Glutamatergic neuron (in vitro differentiated cells): ENCODE measurements at regions not wholly inside any gene's neighbourhood (a gene's known extent, or its start where the extent isn't known, plus 50 kb on each side); places are given as distances from the start of the nearest gene placed in this dataset.

ENCODE experiments used
- DNase-seq: peaks from one replicate; pipeline ENCODE4 v3.0.0; 2022
- H3K27ac Mint-ChIP-seq: one replicate; pipeline ENCODE4 v1.8.0; 2020; ENCODE audit warnings: mild to moderate bottlenecking, mixed read lengths, inconsistent platforms; ENCODE audit not compliant: unreplicated experiment
- H3K27me3 Mint-ChIP-seq: one replicate; pipeline ENCODE4 v1.8.0; 2020; ENCODE audit warnings: mild to moderate bottlenecking, moderate library complexity, mixed read lengths, inconsistent platforms; ENCODE audit not compliant: unreplicated experiment
- H3K36me3 Mint-ChIP-seq: one replicate; pipeline ENCODE4 v1.8.0; 2020; ENCODE audit warnings: mild to moderate bottlenecking, mixed read lengths, inconsistent platforms; ENCODE audit not compliant: unreplicated experiment
- H3K4me1 Mint-ChIP-seq: one replicate; pipeline ENCODE4 v1.8.0; 2020; ENCODE audit warnings: mild to moderate bottlenecking, low read depth, mixed read lengths, inconsistent platforms; ENCODE audit not compliant: unreplicated experiment
- H3K4me3 Mint-ChIP-seq: one replicate; pipeline ENCODE4 v1.8.0; 2020; ENCODE audit warnings: mild to moderate bottlenecking, mixed read lengths, inconsistent platforms; ENCODE audit not compliant: unreplicated experiment
- H3K9me3 Mint-ChIP-seq: one replicate; pipeline ENCODE4 v1.8.0; 2020; ENCODE audit warnings: mild to moderate bottlenecking, moderate library complexity, mixed read lengths, inconsistent platforms; ENCODE audit not compliant: unreplicated experiment
- TF ChIP-seq, protein P1 (sequence below): fragments of 200-600 bp; sonication (generic); IDR thresholded peaks from one replicate; pipeline ENCODE4 v1.5.0; 2021; ENCODE audit not compliant: partially characterized antibody, unreplicated experiment

DNA sequence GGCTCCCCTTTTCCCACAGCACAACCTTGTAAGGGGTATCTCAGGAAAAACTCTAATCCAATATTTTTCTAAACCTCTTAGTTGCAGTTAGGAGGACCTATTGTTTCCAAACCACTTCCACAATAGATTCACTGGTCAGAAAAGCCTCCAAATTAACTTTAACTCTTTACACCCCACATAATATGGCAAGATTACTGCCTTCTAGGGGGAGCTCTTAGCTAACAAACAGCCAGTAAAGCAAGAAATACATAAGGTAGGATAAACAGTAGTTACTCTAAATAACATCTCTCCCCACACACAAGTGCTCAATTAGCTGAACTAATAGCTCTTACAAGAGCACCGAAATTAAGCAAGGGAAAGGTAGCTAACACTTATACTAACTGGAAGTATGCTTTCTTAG is 192.1 kb upstream of the KIF2B start:
- no peaks in the 10 kb centered on the region for H3K27me3 Mint-ChIP-seq
- H3K4me1 Mint-ChIP-seq = peaks cover 22% of the 10 kb centered on the region
- TF ChIP-seq, protein P1, sequence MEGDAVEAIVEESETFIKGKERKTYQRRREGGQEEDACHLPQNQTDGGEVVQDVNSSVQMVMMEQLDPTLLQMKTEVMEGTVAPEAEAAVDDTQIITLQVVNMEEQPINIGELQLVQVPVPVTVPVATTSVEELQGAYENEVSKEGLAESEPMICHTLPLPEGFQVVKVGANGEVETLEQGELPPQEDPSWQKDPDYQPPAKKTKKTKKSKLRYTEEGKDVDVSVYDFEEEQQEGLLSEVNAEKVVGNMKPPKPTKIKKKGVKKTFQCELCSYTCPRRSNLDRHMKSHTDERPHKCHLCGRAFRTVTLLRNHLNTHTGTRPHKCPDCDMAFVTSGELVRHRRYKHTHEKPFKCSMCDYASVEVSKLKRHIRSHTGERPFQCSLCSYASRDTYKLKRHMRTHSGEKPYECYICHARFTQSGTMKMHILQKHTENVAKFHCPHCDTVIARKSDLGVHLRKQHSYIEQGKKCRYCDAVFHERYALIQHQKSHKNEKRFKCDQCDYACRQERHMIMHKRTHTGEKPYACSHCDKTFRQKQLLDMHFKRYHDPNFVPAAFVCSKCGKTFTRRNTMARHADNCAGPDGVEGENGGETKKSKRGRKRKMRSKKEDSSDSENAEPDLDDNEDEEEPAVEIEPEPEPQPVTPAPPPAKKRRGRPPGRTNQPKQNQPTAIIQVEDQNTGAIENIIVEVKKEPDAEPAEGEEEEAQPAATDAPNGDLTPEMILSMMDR = no peak
- no peak for DNase-seq
- H3K27ac Mint-ChIP-seq = no peak overlapping the region
- H3K9me3 Mint-ChIP-seq = peaks cover 1% of the 10 kb centered on the region
- H3K4me3 Mint-ChIP-seq = no peak overlapping the region
- H3K36me3 Mint-ChIP-seq = no peaks in the 10 kb centered on the region

DNA sequence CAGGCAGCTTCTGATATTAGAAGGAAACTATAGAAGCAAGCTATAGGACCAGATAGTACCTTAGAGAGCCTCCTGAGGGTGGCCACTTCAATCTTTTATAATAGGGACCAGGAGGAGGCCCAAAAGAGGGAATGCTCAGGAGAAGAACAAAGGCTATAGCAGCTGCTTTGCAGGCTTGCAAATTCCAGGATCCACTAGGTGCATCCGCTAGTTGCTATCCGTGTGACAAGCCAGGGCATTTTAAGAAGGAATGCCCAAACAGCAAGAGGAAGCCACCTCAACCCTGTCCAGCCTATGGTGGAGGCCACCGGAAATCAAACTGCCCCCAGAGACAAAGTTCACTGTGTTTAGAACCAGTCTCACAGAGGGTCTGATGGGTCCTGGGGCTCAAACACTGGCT is 192.6 kb upstream of the KIF2B start:
- H3K27me3 Mint-ChIP-seq = no peaks in the 10 kb centered on the region
- peaks cover 18% of the 10 kb centered on the region for H3K4me1 Mint-ChIP-seq
- H3K4me3 Mint-ChIP-seq = no peak overlapping the region
- no peak for DNase-seq
- TF ChIP-seq, protein P1 = no peak
- no peaks in the 10 kb centered on the region for H3K36me3 Mint-ChIP-seq
- peaks cover 1% of the 10 kb centered on the region for H3K9me3 Mint-ChIP-seq
- no peak overlapping the region for H3K27ac Mint-ChIP-seq

DNA sequence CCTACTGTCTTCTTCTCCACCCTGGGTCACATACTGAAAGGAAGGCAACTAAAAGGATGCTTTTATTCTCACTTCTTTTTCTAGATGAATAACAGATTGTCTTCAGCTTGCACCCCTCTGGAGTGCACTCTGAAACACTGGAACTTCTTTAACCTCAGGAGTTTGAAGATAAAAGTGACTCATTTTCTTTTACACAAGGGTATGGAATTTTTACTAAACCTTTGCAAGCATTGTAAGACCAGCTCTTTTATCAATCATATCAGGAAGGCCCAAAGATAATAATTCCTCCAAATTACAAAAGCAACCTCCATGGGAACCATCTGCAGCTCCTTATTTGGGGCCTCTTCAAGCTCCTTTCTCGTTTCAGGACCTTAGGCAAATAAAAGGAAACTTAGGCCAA is 193.5 kb upstream of the KIF2B start:
- Mint-ChIP-seq H3K27me3 (no peaks in the 10 kb centered on the region), H3K4me1 (peaks cover 11% of the 10 kb centered on the region), H3K4me3 (no peak overlapping the region), H3K27ac (no peak overlapping the region), H3K36me3 (no peaks in the 10 kb centered on the region), H3K9me3 (peaks cover 1% of the 10 kb centered on the region)
- no peak for DNase-seq
- TF ChIP-seq, protein P1 = no peak

GRCh38 chr17:53628011-53628410 is 194.7 kb upstream of the KIF2B start:
- H3K27me3 Mint-ChIP-seq = no peaks in the 10 kb centered on the region
- H3K4me3 Mint-ChIP-seq = no peak overlapping the region
- TF ChIP-seq, protein P1 = no peak
- peaks cover 4% of the 10 kb centered on the region for H3K4me1 Mint-ChIP-seq
- no peak overlapping the region for H3K27ac Mint-ChIP-seq
- no peak for DNase-seq
- H3K9me3 Mint-ChIP-seq = peaks cover 1% of the 10 kb centered on the region
- no peaks in the 10 kb centered on the region for H3K36me3 Mint-ChIP-seq

- TF ChIP-seq, protein P1 = no peak
- no peaks in the 10 kb centered on the region for H3K36me3 Mint-ChIP-seq
Measured at GRCh38 chr17:53627511-53627910, 195.2 kb upstream of the KIF2B start.

More at GRCh38 chr17:53627511-53627910, 195.2 kb upstream of the KIF2B start:
- peaks cover 4% of the 10 kb centered on the region for H3K4me1 Mint-ChIP-seq
- no peak for DNase-seq
- peaks cover 1% of the 10 kb centered on the region for H3K9me3 Mint-ChIP-seq
- no peak overlapping the region for H3K27ac Mint-ChIP-seq
- no peaks in the 10 kb centered on the region for H3K27me3 Mint-ChIP-seq
- no peak overlapping the region for H3K4me3 Mint-ChIP-seq
